ENCODE measurements at regions not wholly inside any gene's neighbourhood (a gene's known extent, or its start where the extent isn't known, plus 50 kb on each side); places are given as distances from the start of the nearest gene placed in this dataset.

- no peak for TF ChIP-seq CTCF (IDR thresholded peaks at IDR 0.05)
- no peak for TF ChIP-seq EZH2 (IDR thresholded peaks at IDR 0.05; ENCODE audit: borderline replicate concordance, insufficient read depth, low read depth, low read length, poor library complexity, severe bottlenecking)
Measured at GRCh38 chr2:167891841-167892240, 355.6 kb downstream of the STK39 start.
